ENCODE measurements at regions not wholly inside any gene's neighbourhood (a gene's known extent, or its start where the extent isn't known, plus 50 kb on each side); places are given as distances from the start of the nearest gene placed in this dataset.
"Not testable (repeated sequence)": the region's sequence is repeated elsewhere in the genome, so short reads cannot be mapped to it uniquely, and the experiment has no call there.

- DNase-seq = no peak
Observed at GRCh38 chr5:162209005-162209605, 141.5 kb downstream of the GABRG2 start.

GRCh38 chr5:162214551-162214950, 147.0 kb downstream of the GABRG2 start:
- no peak for DNase-seq

- DNase-seq = no peak
Observed at GRCh38 chr5:162217037-162217436, 149.5 kb downstream of the GABRG2 start.

GRCh38 chr5:162221910-162222309, 154.3 kb downstream of the GABRG2 start:
- DNase-seq = no peak

DNA sequence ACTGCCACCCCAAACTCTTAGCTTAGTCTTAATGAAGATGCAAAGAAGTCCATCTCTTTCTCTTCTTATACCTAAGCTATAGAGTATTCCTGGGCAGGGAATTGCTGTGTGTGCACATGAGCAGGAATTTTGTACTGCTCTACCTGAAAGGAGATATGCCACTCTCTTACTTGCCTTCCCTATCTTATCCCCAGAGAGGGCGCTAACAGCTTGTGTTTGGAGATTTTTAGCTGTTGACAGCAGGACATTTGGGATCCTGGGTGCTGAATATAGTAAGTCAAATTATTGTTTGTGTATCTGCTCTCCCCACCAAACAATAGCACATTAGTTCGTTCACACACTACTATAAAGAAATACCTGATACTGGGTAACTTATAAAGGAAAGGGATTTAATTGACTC, 159.5 kb downstream of the GABRG2 start:
- DNase-seq = no peak

DNA sequence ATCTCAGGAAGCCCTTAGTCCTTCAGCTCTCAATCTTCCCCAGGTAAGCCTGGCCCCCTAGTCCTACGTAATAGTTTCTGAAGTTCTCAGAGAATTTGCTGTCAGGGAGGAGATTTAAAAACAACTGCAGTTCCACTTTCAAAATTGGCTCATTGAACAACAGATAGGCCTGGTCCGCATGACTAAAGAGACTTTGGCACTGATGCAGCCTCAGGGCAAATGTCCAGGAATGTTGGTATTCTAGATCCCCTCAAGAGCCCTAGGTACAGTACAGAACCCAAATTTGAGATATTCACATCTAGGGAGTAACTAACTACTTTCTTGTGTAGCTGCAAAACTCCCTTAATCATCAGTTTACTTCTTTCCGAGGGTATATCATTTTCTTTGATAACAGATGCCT, 162.8 kb downstream of the GABRG2 start:
- DNase-seq = no peak

DNA sequence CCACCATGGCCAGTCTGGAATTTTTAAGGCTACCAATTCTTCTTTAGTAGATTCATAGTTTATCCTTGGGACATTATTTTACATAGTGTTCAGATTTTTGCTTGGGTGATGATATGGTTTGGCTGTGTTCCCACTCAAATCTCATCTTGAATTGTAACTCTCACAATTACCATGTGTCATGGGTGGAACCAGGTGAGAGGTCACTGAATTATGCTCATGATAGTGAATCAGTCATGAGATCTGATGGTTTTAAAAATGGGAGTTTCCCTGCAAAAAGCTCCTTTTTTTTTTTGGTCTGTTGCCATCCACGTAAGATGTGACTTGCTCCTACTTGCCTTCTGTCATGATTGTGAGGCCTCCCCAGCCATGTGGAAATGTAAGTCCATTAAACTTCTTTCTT, 163.9 kb downstream of the GABRG2 start:
- DNase-seq = no peak

- no peak for DNase-seq
Observed at GRCh38 chr5:162240734-162241133, 173.2 kb downstream of the GABRG2 start.

- no peak for DNase-seq
Observed at GRCh38 chr5:162242416-162242815, 174.8 kb downstream of the GABRG2 start.

GRCh38 chr5:162243651-162244050, 176.1 kb downstream of the GABRG2 start:
- no peak for DNase-seq

DNA sequence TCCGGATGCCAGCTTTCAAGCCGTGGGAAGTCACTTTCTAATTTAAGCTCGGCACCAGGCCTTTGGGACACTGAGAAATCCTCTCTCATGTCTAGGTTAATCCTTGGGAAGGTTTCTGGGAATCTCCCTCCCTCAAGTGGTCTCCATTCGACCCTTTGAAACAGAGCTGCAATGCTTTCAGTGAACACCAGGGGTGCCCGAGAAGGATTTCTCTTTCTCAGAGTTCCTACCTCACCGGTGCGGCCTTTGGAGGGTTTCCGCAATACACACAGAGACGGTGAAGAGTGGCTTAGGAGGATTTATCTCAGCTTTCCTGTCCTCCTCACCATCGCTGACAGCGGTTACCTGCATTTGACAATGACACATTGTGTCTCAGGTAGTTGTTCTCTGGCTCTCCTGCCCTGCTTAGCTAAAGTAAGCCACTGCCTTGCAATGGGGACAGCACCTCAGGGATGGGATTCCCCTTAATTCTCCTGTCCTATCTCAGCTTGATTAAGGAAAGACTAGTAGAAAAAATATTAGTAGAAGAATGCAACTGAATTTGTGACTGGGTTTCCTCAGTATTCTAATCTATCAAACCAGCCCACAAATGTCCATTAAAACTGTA, 180.6 kb downstream of the GABRG2 start:
- no peak for DNase-seq

GRCh38 chr5:162256711-162257110, 189.1 kb downstream of the GABRG2 start:
- DNase-seq = no peak

GRCh38 chr5:162268694-162269481, 201.3 kb downstream of the GABRG2 start:
- no peak for DNase-seq

GRCh38 chr5:162272417-162272816, 204.8 kb downstream of the GABRG2 start:
- no peak for DNase-seq

DNA sequence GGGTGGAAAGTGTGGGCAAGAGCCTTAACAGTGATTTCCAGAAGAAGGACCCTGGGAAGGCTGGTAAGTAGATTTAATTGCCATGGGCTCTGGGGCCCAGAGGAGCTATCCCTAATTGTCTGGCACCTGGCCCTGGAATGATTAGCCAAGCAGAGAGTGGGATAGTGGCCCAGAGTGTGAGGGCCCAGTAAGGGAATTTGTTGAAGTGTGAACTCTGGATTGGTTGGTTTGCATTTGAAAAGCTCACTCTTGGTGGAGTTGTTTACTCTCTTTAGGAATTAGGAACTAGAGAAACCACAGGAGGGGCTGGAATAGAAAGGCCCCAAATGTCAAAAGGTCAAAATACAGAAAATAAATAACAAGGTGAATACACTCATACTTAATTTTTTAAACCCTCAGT, 207.1 kb downstream of the GABRG2 start:
- no peak for DNase-seq

DNA sequence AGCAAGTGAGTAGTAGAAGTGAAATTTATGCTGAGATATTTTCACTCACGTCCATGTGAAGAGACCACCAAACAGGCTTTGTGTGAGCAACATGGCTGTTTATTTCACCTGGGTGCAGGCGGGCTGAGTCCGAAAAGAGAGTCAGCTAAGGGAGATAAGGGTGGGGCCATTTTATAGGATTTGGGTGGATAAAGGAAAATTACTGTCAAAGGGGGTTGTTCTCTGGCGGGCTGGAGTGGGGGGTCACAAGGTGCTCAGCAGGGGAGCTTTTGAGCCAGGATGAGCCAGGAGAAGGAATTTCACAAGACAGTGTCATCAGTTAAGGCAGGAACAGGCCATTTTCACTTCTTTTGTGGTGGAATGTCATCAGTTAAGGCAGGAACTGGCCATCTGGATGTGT, 207.8 kb downstream of the GABRG2 start:
- DNase-seq = not testable (repeated sequence)

DNA sequence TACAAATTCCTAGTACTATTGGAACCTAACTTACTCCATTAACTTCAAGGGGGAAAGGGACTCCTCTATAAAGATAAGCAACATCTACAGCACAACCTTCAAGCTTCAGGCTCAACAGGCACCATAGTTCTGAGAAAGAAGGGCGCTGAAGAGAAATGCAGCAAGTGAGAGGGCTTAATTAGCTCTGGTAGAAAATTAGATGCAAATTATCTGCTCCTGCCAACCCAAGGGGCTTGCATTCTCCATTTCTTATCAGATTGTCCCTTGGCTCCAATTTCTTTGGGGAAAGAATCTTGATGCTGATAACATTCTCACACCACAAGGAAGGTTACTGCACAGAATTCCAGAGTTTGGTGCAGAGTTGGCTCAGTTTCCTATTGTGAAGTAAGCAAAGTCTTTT, 214.6 kb downstream of the GABRG2 start:
- no peak for DNase-seq

DNA sequence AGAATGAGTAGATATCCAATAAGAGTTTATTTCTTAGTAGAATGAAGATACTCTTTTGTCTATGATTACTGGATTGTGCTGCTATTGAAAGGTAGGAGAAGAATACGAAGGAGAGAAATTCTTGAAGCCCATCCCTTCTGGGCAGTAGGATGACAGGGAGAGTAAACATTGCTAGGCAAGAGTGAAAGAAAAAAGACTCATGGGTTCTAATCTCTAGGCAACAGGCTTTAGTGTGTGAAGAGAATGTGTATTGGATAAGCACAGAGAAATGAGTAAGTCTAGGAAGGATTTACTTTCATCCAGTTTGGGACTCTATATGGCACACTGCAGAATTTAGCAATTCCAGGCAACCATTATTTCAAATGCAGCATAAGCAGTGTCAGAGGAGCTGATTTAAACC, 216.0 kb downstream of the GABRG2 start:
- DNase-seq = no peak

GRCh38 chr5:162288647-162289296, 221.2 kb downstream of the GABRG2 start:
- DNase-seq = no peak

DNA sequence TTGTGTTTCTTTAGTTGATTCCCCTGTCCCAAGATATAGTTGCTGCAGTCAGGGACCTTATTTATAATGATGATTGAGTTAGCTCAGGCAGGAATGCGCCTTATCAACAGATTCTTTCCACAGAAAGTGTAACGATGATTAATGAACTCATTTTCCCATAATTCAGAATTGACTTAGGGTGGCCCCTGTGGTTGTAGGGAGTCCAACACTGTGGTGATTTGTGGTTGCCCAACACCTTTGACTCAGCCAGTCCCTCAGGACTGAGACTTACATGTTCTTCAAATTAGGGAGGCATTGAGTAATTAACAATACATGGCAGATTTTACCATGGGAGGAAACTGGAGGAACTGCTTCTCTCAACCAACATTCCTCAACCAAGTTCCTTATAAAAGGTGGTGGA, 221.9 kb downstream of the GABRG2 start:
- DNase-seq = no peak

DNA sequence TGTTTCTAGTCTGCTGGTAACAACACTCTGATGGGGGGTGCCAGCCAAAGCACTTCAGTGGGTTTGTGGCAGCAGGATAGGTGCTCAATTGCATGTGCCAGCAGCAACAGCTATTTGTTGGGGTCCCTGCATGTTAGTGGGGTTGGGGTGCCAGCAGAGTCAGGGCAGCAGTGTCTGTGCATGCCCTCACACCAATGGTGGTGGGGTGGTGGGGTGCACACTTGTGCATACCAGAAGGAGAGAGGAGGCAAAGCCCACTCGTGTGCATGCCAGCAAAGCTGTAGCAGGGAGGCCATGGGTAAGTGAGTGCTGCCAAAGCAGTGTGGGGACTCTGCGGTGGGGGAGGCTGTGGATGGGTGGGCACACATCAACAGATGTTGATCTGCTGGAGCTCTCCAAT, 232.2 kb downstream of the GABRG2 start:
- no peak for DNase-seq

DNA sequence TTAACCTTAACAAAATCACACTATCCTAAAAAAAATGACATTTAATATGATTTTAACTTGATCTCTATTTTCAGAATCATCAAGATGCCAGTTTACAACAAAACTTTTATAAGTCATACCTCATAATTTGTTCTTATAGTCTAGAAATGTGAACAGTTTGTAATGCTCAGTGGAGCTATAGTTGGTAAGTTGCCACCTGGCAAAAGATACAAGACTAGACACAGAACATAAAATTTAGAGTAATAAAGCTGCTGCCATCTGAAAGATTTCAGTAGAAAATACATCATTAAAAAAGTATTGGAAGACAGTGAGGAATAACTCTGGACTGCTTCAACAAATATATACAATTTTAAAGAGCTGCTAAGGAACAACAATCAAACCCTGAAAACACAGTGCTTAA, 233.8 kb downstream of the GABRG2 start:
- no peak for DNase-seq

GRCh38 chr5:162323466-162323865, 255.9 kb downstream of the GABRG2 start:
- no peak for DNase-seq

- DNase-seq = no peak
Observed at GRCh38 chr5:162324328-162324727, 256.8 kb downstream of the GABRG2 start.

Data from NK-92 treated with Interleukin-12 subunit alpha and Interleukin-12 subunit beta, amount 100 ng/mL, for 24 hours (cell line).